ENCODE measurements at regions not wholly inside any gene's neighbourhood (a gene's known extent, or its start where the extent isn't known, plus 50 kb on each side); places are given as distances from the start of the nearest gene placed in this dataset.

- DNase-seq (ENCODE audit: extremely low read depth in 1 of 2, low read depth in 1 of 2): no peak
Observed at GRCh38 chr9:19946441-19947109, 157.7 kb upstream of the SLC24A2 start.

GRCh38 chr9:19941874-19942273 is 153.0 kb upstream of the SLC24A2 start:
- no peak for DNase-seq (ENCODE audit: extremely low read depth in 1 of 2, low read depth in 1 of 2)

- DNase-seq (ENCODE audit: extremely low read depth in 1 of 2, low read depth in 1 of 2): no peak
Observed at GRCh38 chr9:19940811-19941535, 152.1 kb upstream of the SLC24A2 start.

- no peak for DNase-seq (ENCODE audit: extremely low read depth in 1 of 2, low read depth in 1 of 2)
Observed at GRCh38 chr9:19939734-19940278, 151.0 kb upstream of the SLC24A2 start.

GRCh38 chr9:19938990-19939733 is 150.3 kb upstream of the SLC24A2 start:
- DNase-seq (ENCODE audit: extremely low read depth in 1 of 2, low read depth in 1 of 2): no peak

GRCh38 chr9:19937121-19937520 is 148.3 kb upstream of the SLC24A2 start:
- no peak for DNase-seq (ENCODE audit: extremely low read depth in 1 of 2, low read depth in 1 of 2)

- DNase-seq (ENCODE audit: extremely low read depth in 1 of 2, low read depth in 1 of 2): no peak
Observed at GRCh38 chr9:19936598-19936997, 147.8 kb upstream of the SLC24A2 start.

- DNase-seq (ENCODE audit: extremely low read depth in 1 of 2, low read depth in 1 of 2): no peak
Observed at GRCh38 chr9:19935422-19935821, 146.6 kb upstream of the SLC24A2 start.

- DNase-seq (ENCODE audit: extremely low read depth in 1 of 2, low read depth in 1 of 2): no peak
Observed at GRCh38 chr9:19934301-19934871, 145.5 kb upstream of the SLC24A2 start.

- no peak for DNase-seq (ENCODE audit: extremely low read depth in 1 of 2, low read depth in 1 of 2)
Observed at GRCh38 chr9:19931098-19931890, 142.5 kb upstream of the SLC24A2 start.

GRCh38 chr9:19927560-19927959 is 138.7 kb upstream of the SLC24A2 start:
- no peak for DNase-seq (ENCODE audit: extremely low read depth in 1 of 2, low read depth in 1 of 2)

- no peak for DNase-seq (ENCODE audit: extremely low read depth in 1 of 2, low read depth in 1 of 2)
Observed at GRCh38 chr9:19926774-19927173, 137.9 kb upstream of the SLC24A2 start.

GRCh38 chr9:19925674-19926503 is 137.1 kb upstream of the SLC24A2 start:
- peak; percentile 45 to 60 for DNase-seq (ENCODE audit: extremely low read depth in 1 of 2, low read depth in 1 of 2)

- DNase-seq (ENCODE audit: extremely low read depth in 1 of 2, low read depth in 1 of 2): no peak
Observed at GRCh38 chr9:19924080-19924479, 135.2 kb upstream of the SLC24A2 start.

GRCh38 chr9:19922476-19923118 is 133.8 kb upstream of the SLC24A2 start:
- DNase-seq (ENCODE audit: extremely low read depth in 1 of 2, low read depth in 1 of 2): no peak

- no peak for DNase-seq (ENCODE audit: extremely low read depth in 1 of 2, low read depth in 1 of 2)
Observed at GRCh38 chr9:19920401-19920800, 131.6 kb upstream of the SLC24A2 start.

- DNase-seq (ENCODE audit: extremely low read depth in 1 of 2, low read depth in 1 of 2): no peak
Observed at GRCh38 chr9:19918630-19919029, 129.8 kb upstream of the SLC24A2 start.

- no peak for DNase-seq (ENCODE audit: extremely low read depth in 1 of 2, low read depth in 1 of 2)
Observed at GRCh38 chr9:19914044-19914443, 125.2 kb upstream of the SLC24A2 start.

- no peak for DNase-seq (ENCODE audit: extremely low read depth in 1 of 2, low read depth in 1 of 2)
Observed at GRCh38 chr9:19913151-19913550, 124.3 kb upstream of the SLC24A2 start.
